Hepatocyte (in vitro differentiated cells): ENCODE measurements at regions not wholly inside any gene's neighbourhood (a gene's known extent, or its start where the extent isn't known, plus 50 kb on each side); places are given as distances from the start of the nearest gene placed in this dataset.

Experiments used
- DNase-seq: peaks from one replicate; pipeline ENCODE4 v3.0.0-alpha.2; 2016; ENCODE audit warnings: low spot score
- H2AFZ ChIP-seq: fragments of 200-600 bp; sonication (generic); 2 replicates; pipeline ENCODE4 v1.6.0; 2016; ENCODE audit warnings: antibody characterized with exemption, mild to moderate bottlenecking
- H3K27ac ChIP-seq: fragments of 200-600 bp; sonication (generic); 2 replicates; pipeline ENCODE4 v1.5.1; 2016; ENCODE audit warnings: mild to moderate bottlenecking
- H3K27me3 ChIP-seq: fragments of 200-600 bp; sonication (generic); 2 replicates; pipeline ENCODE4 v1.6.1; 2016
- H3K36me3 ChIP-seq: fragments of 200-600 bp; sonication (generic); replicated peaks from 2 replicates; pipeline ENCODE4 v1.5.1; 2016; ENCODE audit warnings: low read depth; ENCODE audit not compliant: insufficient read depth
- H3K4me1 ChIP-seq: fragments of 200-600 bp; sonication (generic); 2 replicates; pipeline ENCODE4 v1.5.1; 2016; ENCODE audit warnings: mild to moderate bottlenecking, moderate library complexity; ENCODE audit not compliant: insufficient read depth
- H3K4me2 ChIP-seq: fragments of 200-600 bp; sonication (generic); 2 replicates; pipeline ENCODE4 v1.6.0; 2016
- H3K4me3 ChIP-seq: fragments of 200-600 bp; sonication (generic); 2 replicates; pipeline ENCODE4 v1.5.1; 2016; ENCODE audit warnings: mild to moderate bottlenecking
- H3K79me2 ChIP-seq: fragments of 200-600 bp; sonication (generic); 2 replicates; pipeline ENCODE4 v1.6.0; 2017; ENCODE audit warnings: mild to moderate bottlenecking
- H3K9me2 ChIP-seq: fragments of 200-600 bp; sonication (generic); replicated peaks from 2 replicates; pipeline ENCODE4 v1.6.0; 2017; ENCODE audit warnings: mild to moderate bottlenecking; ENCODE audit not compliant: insufficient read depth
- H3K9me3 ChIP-seq: fragments of 200-600 bp; sonication (generic); 2 replicates; pipeline ENCODE4 v1.5.1; 2016; ENCODE audit warnings: low read depth, mild to moderate bottlenecking
- H4K20me1 ChIP-seq: fragments of 200-600 bp; sonication (generic); 2 replicates; pipeline ENCODE4 v1.6.0; 2016; ENCODE audit warnings: mild to moderate bottlenecking; ENCODE audit not compliant: insufficient read depth, poor library complexity, severe bottlenecking
- CTCF ChIP-seq: fragments of 200-600 bp; sonication (generic); IDR thresholded peaks from 2 replicates; pipeline ENCODE4 v1.5.1; 2016; ENCODE audit warnings: antibody characterized with exemption, mild to moderate bottlenecking; ENCODE audit not compliant: poor library complexity
- EZH2 ChIP-seq: fragments of 200-600 bp; sonication (generic); IDR thresholded peaks from 2 replicates; pipeline ENCODE4 v1.6.1; 2016; ENCODE audit warnings: antibody characterized with exemption, mild to moderate bottlenecking, borderline replicate concordance
- EZH2phosphoT487 ChIP-seq: fragments of 200-600 bp; sonication (generic); IDR thresholded peaks from one replicate; pipeline ENCODE4 v1.6.1; 2018; ENCODE audit warnings: antibody characterized with exemption, mild to moderate bottlenecking, low read depth, moderate library complexity; ENCODE audit not compliant: unreplicated experiment, severe bottlenecking
- WGBS: methylation state at CpG from one replicate; pipeline ENCODE4 v1.1.6; 2016; ENCODE audit warnings: low lambda C conversion rate; ENCODE audit errors: missing lambda C conversion rate; 5-methylcytosine and 5-hydroxymethylcytosine counted together

GRCh38 chr14:55734731-55735130 lies 154.7 kb downstream of the KTN1 start:
- Histone ChIP-seq H3K36me3 (no peaks in the 10 kb centered on the region), H3K27ac (no peak overlapping the region), H3K4me2 (no peak overlapping the region), H2AFZ (no peak overlapping the region), H3K4me3 (no peak overlapping the region), H3K79me2 (no peaks in the 10 kb centered on the region), H3K27me3 (no peaks in the 10 kb centered on the region), H3K9me2 (no peaks in the 10 kb centered on the region), H3K4me1 (peaks cover 12% of the 10 kb centered on the region), H4K20me1 (no peaks in the 10 kb centered on the region), H3K9me3 (no peaks in the 10 kb centered on the region)
- no peak for TF ChIP-seq CTCF
- no peak for TF ChIP-seq EZH2
- no peak for TF ChIP-seq EZH2phosphoT487
- no peak for DNase-seq

GRCh38 chr14:55739967-55740648 lies 160.1 kb downstream of the KTN1 start:
- Histone ChIP-seq H3K4me1 (no peaks in the 10 kb centered on the region), H3K27ac (no peak overlapping the region), H2AFZ (no peak overlapping the region), H3K27me3 (no peaks in the 10 kb centered on the region), H4K20me1 (no peaks in the 10 kb centered on the region), H3K4me2 (no peak overlapping the region), H3K79me2 (no peaks in the 10 kb centered on the region), H3K4me3 (no peak overlapping the region), H3K9me3 (no peaks in the 10 kb centered on the region), H3K9me2 (no peaks in the 10 kb centered on the region), H3K36me3 (no peaks in the 10 kb centered on the region)
- no peak for DNase-seq
- TF ChIP-seq EZH2: no peak
- no peak for TF ChIP-seq CTCF
- no peak for TF ChIP-seq EZH2phosphoT487
- 71% methylated on average over 6 of the region's 6 CpGs for WGBS

GRCh38 chr14:55740649-55740989 lies 160.6 kb downstream of the KTN1 start:
- no peaks in the 10 kb centered on the region for H3K27me3 ChIP-seq
- no peak overlapping the region for H2AFZ ChIP-seq
- no peak overlapping the region for H3K4me2 ChIP-seq
- no peaks in the 10 kb centered on the region for H3K4me1 ChIP-seq
- no peaks in the 10 kb centered on the region for H3K36me3 ChIP-seq
- no peak overlapping the region for H3K27ac ChIP-seq
- 84% methylated on average over 3 of the region's 3 CpGs for WGBS
- DNase-seq: no peak
- no peaks in the 10 kb centered on the region for H4K20me1 ChIP-seq
- H3K9me2 ChIP-seq: no peaks in the 10 kb centered on the region
- no peak overlapping the region for H3K4me3 ChIP-seq
- TF ChIP-seq EZH2phosphoT487 (no peak), EZH2 (no peak), CTCF (no peak)
- no peaks in the 10 kb centered on the region for H3K9me3 ChIP-seq
- H3K79me2 ChIP-seq: no peaks in the 10 kb centered on the region

GRCh38 chr14:55741240-55741639 lies 161.2 kb downstream of the KTN1 start:
- WGBS: 96% methylated on average over 5 of the region's 5 CpGs
- TF ChIP-seq EZH2: no peak
- TF ChIP-seq EZH2phosphoT487: no peak
- TF ChIP-seq CTCF: no peak
- no peak for DNase-seq
- no peaks in the 10 kb centered on the region for H3K9me3 ChIP-seq
- H3K4me1 ChIP-seq: peaks cover 4% of the 10 kb centered on the region
- no peaks in the 10 kb centered on the region for H4K20me1 ChIP-seq
- H3K36me3 ChIP-seq: no peaks in the 10 kb centered on the region
- H3K9me2 ChIP-seq: no peaks in the 10 kb centered on the region
- H3K4me3 ChIP-seq: no peak overlapping the region
- H3K27me3 ChIP-seq: no peaks in the 10 kb centered on the region
- H3K27ac ChIP-seq: no peak overlapping the region
- H3K4me2 ChIP-seq: no peak overlapping the region
- no peak overlapping the region for H2AFZ ChIP-seq
- no peaks in the 10 kb centered on the region for H3K79me2 ChIP-seq
